ENCODE measurements at regions not wholly inside any gene's neighbourhood (a gene's known extent, or its start where the extent isn't known, plus 50 kb on each side); places are given as distances from the start of the nearest gene placed in this dataset.

DNA sequence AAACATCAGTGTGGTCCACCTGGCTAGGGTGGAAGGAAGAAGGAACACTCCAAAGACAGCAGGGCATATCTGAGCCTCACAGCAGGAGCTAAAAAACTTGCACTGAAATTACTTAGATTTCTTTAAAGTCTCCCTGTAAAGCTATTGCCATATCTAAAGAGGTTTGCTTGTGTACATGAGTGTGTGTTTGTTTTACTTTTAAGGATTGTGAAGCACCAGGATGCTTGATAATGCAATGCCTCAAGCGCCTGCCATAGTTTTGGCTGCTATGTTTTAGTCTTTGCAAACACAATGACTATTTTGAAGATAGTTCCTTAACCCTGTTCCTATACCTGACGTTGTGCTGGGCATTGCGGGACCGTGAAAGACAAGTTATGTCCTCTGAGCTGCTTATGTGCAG, 65.0 kb downstream of the ID4 start:
- TF ChIP-seq, protein P1, sequence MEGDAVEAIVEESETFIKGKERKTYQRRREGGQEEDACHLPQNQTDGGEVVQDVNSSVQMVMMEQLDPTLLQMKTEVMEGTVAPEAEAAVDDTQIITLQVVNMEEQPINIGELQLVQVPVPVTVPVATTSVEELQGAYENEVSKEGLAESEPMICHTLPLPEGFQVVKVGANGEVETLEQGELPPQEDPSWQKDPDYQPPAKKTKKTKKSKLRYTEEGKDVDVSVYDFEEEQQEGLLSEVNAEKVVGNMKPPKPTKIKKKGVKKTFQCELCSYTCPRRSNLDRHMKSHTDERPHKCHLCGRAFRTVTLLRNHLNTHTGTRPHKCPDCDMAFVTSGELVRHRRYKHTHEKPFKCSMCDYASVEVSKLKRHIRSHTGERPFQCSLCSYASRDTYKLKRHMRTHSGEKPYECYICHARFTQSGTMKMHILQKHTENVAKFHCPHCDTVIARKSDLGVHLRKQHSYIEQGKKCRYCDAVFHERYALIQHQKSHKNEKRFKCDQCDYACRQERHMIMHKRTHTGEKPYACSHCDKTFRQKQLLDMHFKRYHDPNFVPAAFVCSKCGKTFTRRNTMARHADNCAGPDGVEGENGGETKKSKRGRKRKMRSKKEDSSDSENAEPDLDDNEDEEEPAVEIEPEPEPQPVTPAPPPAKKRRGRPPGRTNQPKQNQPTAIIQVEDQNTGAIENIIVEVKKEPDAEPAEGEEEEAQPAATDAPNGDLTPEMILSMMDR (IDR thresholded peaks at IDR 0.05) = no peak
- TF ChIP-seq POLR2AphosphoS5 (IDR thresholded peaks at IDR 0.05; ENCODE audit: insufficient read depth in 1 of 2, low read depth in 1 of 2) = no peak
- TF ChIP-seq POLR2A (IDR thresholded peaks at IDR 0.05) = no peak
